HG03521 (cell line): ENCODE measurements at regions not wholly inside any gene's neighbourhood (a gene's known extent, or its start where the extent isn't known, plus 50 kb on each side); places are given as distances from the start of the nearest gene placed in this dataset.
"Not testable (repeated sequence)": the region's sequence is repeated elsewhere in the genome, so short reads cannot be mapped to it uniquely, and the experiment has no call there.

ENCODE experiments used
- ATAC-seq: cut with Tn5 transposase; IDR thresholded peaks from one replicate; pipeline ENCODE4 v1.9.1; 2021; ENCODE audit warnings: mild to moderate bottlenecking, moderate library complexity; ENCODE audit not compliant: unreplicated experiment

DNA sequence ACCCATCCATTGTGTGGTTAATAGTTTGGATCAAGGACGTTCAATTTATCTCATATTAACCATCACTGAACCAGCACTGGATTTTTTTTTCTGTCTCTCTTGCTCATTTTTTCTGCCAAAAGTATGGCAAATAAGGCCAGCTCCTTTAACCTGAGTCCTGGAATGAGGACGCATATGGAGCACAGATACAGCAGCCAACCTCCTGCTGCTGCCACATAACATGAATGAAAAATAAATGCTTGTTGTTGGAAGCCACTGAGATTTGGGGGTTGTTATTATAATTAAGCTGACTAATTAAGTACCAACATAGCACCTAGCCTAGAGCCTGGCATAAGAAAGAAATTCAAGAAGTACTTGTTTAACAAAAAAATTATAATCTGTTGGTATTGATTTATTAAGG is 335.3 kb upstream of the DUSP10 start:
- ATAC-seq = no peak

DNA sequence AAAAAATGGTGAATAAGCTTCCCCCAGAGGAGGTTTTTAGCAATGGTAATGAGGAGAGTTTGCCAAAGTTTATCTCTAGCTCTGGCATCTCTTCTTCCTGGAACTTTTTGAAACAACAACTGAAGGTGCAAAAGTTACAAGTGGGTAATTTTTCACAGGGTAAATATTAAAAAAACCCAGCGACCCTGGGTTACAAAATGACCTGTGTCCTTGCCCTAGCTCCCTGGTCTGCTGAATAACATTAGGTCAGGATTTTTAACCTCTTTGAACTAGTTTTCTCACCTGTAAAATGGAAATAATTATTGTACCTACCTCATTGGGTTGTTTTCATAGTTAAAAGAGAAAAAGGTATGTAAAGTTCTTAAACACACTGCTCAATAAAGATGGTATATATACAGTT is 332.4 kb upstream of the DUSP10 start:
- no peak for ATAC-seq

DNA sequence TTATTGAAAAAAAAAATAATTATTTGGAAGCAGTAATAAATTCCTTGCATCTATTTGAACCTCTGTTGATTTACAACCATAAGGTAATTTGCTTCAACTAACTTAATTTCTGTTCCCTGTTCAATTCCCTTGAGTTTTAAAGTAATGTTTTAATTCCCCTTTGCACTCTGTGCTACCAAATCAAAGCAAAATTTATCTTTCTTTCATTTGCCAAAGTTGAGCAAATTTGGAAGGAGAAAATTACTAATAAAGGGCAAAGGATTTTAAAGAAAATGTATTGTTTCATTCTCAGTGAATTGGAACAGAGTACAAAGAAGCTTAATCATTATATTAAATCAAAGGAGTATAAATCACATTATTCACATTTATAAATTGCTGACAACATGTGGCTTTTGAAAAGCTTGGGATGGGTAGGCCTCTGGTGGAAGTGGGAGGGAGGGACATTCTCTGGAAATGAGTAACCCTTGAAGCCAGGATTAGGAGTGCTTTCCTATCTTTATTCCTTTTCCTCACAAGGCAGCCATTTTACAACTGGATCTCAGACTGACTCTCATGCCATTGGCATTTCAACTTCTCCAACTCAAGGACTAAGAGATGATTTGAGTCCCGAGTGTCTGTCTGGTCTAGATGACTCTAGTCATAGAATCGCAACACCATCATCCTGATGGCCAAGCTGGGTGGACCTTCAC is 331.6 kb upstream of the DUSP10 start:
- no peak for ATAC-seq

DNA sequence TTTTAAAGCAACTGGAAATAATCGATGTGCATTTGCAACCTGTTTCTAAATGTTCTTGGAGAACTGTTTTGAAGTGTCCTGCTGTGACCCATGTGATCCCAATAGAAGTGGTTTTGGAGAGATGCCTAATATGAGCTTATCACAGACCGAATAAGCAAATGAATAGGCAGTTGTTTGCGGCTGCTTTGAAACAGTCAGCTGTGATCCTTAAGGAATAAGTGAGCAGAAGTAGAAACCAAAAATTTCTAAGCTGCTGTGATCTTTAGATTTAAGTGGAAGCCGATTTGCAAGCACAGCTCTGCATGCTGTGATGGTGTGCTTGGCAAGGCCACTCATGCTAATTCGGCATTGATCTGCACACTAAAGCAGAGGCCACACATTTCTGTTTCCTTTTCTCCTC is 329.5 kb upstream of the DUSP10 start:
- no peak for ATAC-seq

DNA sequence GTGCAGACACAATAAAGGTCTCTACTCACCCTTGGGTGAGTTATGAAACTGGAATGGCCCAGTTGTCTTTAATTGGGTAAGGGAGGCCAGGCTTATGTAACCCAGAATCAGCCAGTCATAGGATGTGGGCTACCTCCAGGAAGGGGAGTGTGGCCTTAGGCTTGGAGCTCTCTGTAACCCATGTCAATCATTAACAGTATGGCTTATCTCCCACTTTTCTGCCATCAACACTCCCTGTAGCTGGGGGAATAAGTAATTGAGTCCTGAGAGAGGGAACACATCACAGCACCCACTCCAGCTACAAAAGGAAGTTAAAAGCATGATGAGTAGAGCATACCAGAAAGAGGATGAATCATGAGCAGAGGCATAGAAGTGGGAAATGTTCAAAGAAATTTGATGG is 327.0 kb upstream of the DUSP10 start:
- no peak for ATAC-seq

DNA sequence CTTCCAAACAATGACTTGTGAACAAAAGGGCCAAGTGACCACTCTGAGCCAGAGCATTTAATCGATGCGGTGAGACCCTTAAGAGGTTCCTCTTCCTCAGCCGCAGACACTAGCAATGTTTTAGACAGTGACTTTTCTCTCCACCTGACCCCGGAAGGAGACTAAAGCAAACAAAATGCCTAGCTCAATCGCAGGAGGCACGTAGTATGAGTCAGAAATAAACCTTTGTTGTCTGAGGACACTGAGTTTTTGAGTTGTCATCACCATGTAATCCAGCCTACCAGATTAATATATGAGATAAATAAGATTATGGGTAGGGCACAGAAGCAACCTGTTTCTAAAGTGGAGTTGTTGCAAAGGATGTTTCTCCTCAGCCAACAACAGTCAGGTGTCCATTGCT is 326.2 kb upstream of the DUSP10 start:
- ATAC-seq = no peak

DNA sequence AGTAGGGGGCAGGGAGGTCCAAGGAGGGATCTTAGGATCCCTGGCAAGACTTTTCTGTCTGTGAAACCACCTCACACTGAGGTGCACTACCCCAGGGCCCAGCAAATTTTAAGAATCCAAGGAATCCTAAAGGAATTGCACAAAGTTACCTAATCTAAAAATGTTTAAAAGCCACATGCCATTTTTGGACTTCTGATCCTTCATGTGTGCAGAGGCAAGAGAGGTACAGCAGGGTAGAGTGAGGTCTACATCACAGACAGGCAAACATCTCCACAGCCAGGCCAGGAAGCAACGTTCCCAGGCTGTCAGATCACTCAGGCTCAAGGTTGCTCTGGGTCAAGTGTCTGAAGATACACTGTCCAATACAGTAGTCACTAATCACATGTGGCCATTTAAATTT is 324.6 kb upstream of the DUSP10 start:
- no peak for ATAC-seq

DNA sequence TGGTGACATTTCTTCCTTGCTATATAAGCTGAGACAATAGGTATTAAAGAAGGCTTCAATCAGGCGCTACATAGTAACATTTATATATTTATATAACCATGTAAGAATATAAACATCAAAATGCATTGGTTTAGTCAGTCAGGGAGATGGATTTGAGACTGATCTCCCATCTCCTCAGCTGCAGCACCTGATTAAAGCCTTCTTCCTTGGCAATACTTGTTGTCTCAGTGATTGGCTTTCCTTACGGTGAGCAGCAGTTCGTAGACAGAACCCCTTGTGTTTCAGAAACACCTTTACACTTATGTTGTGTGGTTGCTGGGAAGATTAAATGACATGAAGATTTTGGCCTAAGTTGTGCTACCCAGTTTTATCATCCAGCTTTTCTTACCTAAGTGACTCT is 323.3 kb upstream of the DUSP10 start:
- no peak for ATAC-seq

DNA sequence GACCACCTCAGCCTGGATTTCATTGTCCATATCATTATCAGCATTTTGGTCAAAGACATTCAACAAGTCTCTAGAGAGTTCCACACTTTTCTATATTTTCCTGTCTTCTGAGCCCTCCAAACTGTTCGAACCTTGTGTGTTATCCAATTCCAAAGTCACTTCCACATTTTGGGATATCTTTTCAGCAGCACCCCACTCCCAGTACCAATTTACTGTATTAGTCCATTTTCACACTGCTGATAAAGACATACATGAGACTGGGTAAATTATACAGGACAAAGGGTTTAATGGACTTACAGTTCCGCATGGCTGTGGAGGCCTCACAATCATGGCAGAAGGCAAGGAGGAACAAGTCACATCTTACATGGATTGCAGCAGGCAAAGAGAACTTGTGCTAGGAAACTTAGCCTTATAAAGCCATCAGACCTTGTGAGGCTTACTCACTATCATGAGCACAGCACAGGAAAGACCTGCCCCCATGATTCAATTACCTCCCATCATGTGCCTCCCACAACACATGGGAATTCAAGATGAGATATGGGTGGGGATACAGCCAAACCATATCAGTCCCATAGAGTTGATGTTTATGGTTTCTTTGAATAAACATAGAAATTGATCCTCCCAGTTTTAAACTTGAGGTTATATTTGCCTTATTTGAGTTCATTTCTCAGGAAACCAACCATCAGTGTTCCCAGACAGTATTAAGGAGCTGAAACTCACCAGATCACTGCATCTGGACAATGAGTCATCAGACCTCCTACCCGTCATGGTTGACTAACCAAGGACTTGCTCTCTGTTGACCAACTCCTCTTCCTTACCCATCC is 322.7 kb upstream of the DUSP10 start:
- no peak for ATAC-seq

DNA sequence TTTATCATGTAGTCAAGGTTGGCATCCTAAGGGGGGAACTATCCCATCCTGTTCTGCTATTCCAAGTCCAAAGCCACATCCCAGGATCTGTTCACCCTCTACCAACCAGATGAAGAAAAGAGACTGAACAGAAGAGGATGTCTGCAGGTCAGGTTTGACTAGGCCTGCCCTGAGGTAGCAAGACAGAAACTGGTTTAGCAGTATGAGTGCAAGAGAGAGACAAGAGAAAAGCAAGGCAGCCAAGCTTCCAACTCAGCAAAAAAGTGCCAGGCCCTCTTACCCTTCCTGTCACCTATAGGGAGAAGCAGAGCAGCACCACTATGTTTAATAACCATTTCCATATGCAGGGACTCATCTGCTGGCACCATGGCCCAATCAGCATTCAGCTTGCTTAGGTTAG is 320.8 kb upstream of the DUSP10 start:
- ATAC-seq = no peak

DNA sequence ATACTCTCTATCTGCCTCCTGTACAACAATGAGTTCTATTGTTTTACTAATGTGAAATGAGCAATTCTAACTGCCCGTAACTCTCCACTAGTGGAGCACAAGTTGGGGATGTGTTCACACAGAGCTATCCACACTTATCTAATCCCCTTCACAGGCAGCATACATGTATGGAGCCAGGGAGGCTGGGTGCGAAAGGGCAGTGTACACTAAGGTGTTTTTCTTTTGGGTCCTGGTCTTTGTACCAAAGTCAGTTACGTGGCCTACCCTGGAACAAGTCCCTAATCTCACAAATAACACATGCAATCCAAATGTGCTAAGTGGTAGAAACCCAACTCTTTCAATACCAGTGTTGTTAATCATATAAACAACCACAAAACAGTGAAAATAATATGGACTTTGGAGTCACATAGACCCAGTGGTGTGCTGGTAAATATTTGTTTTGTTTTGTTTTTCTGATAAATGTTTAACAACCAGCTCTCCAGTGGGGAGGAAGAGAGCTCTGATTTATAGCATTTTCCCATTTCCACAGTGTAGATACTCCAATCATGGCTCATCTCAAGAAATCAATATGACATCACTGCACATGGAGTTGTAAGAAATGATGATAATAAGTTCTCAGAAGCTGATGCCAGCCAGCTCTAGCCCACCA is 319.9 kb upstream of the DUSP10 start:
- no peak for ATAC-seq

DNA sequence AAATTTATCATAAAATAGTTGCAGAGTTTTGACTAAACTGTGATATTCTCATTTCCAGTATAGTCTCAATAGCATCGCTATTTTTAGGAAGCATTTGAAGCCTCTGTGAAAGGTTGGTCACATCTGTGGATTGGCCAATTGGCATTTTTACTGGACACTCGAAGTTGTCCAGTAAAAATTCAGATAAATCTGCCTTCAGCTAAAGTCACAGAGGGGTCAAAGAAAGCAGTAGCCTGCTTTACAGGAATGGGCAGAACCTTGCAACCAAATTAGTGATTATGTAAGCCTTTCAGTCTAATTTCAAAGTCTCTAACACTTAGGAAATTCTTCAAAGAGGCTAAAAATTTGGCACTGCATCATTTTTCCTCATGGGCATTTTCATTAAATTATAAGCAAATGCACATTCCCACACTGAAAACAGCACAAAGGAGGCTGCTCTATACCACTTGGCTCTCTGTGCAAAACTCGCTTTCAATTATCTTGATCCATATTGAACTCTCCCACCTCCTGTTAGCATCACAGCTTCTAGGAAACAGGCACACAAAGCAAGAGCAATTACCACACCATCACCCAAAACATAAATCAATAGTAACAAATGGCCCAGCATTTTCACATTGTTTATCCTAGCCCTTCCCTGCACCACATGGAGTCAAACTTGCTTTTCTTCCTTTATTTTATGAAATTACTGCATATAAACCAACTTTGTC is 318.5 kb upstream of the DUSP10 start:
- ATAC-seq = no peak

DNA sequence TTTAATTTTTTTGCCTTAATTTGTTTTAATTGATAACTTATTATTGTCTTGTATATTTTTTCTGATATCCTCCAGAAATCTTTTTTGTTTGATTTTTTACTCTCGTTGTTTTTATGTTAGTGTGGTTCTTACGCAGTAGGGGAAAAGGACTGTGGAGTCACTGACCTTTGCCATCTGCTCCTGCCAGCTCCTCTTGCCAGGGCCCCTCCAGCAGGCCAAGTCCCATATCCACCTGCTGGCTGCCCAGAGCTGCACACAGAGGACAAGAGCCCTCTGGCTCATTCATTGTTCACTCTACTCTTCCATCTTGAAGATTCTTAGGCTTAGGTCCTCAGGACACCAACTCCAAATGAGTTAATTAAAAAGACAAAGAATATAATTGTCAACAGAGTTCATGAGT is 316.4 kb upstream of the DUSP10 start:
- no peak for ATAC-seq

DNA sequence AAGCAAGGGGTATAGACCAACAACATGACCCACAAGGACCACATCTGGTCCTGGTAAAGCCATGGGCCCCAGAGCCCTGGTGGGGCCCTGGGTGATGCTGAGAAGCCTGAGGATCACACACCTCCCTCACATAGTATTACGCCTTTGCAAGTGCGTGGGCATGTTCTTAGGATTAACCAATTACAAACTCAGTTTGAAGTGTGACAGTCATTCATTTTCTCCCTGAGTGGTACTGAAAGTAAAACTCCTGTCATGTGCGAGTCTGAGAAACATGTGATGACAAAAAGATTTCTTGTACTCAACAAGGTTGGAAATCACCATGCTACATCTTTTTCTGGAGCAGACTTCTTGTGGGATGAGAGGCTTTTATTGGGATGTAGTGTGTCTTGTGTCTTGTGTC is 315.3 kb upstream of the DUSP10 start:
- no peak for ATAC-seq

DNA sequence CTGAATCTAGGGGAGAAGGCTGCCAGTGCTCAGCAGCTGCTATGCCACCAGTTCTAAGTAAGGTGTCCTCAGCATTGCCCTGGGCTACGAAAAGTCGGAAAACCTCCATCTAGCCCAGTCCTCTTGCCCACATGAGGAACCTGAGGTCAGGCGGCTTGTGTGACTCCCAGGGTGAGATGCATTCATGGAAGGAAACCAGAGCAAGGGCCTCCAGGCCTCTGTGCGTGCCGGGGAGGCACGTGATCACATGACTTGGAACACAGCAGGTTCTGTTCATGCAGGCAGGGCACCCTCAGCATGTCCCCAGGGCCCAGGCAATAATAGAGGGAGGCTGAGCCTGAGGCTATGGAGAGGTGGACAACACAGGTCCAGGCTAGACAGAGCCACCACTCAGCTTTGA is 312.5 kb upstream of the DUSP10 start:
- no peak for ATAC-seq

DNA sequence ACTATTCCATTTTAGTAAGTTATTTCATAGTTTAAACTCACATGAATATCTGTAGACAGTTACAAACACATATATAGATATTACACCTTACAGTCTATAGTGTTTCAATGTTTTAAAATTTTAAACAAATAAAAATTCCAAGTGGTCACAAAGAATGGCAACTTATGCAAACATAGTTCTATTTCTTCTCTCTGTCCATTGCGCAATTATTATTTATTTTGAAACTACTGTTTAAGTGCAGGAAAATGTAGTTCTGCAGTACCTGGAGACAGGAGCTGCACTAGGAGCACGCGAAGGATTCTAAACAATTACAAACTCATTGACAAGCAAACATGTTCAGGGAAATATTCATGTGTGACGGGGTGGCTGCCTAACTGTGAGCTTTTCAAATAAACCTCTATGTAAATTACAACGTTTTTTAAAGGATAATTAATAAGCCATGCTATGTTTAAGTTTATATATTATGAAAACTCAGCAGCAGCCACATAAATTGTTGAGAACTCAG is 312.0 kb upstream of the DUSP10 start:
- ATAC-seq = no peak

DNA sequence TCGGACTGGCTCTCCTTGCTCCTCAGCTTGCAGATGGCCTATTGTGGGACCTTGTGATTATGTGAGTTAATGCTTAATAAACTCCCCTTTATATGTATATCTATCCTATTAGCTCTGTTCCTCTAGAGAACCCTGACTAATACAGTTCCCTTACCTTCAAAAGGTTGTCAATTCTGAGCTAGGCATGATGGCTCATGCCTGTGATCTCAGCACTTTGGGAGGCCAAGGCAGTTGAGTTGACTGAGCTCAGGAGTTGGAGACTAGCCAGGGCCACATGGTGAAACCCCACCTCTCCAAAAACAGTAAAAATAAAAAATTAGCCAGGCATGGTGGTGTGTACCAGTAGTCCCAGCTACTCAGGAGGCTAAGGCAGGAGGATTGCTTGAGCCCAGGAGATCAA is 309.4 kb upstream of the DUSP10 start:
- not testable (repeated sequence) for ATAC-seq

DNA sequence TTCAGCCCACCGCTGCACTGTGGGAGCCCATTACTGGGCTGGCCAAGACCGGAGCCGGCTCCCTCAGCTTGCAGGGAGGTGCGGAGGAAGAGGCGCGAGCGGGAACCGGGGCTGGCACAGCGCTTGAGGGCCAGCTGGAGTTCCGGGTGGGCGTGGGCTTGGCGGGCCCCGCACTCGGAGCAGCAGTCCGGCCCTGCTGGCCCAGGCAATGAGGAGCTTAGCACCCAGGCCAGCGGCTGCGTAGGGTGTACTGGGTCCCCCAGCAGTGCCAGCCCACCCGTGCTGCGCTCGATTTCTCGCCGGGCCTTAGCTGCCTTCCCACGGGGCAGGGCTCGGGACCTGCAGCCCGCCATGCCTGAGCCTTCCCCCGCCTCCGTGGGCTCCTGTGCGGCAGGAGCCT is 307.8 kb upstream of the DUSP10 start:
- ATAC-seq = not testable (repeated sequence)

DNA sequence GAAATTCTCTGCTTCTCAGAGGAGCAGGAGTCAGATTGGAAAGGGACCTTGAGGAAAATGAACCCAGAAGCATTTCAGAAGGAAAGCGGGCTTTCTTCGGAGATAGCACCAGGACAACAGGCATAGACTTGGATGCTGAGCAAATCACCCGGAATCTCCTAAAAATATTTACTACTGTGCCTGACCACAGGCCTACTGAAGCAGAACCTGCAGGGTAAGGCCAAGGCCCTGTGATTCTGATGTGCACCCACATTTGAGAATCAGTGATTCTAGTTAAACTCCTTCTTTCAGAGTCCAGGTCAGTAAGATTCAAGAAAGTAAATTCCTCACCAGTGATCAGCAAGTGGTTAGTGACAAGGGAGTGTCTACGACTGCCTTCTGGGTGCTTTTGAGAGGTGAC is 307.3 kb upstream of the DUSP10 start:
- no peak for ATAC-seq

DNA sequence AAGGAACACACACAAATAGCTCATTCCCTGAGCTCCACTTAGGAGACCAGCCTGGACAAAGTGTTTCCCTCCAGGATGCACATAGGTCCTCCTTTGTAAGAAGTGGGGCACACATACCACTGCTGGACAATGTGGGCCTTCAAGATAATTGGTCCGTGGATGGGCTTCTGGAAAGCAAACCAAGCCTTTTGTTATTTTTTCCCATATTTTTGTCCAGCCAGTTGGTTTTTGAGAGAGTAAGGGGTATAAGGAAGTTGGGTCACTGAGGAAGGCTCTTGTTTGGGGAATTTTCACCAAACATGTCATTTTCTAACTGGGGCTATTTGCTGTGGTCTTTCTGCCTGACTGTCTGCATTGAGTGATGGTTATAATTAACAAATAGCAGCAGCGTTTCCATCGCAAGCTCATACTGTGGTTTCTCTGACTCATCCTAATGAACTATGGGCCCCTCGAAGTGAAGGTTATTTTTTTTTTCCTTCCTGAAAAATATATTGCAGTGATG is 306.3 kb upstream of the DUSP10 start:
- no peak for ATAC-seq

DNA sequence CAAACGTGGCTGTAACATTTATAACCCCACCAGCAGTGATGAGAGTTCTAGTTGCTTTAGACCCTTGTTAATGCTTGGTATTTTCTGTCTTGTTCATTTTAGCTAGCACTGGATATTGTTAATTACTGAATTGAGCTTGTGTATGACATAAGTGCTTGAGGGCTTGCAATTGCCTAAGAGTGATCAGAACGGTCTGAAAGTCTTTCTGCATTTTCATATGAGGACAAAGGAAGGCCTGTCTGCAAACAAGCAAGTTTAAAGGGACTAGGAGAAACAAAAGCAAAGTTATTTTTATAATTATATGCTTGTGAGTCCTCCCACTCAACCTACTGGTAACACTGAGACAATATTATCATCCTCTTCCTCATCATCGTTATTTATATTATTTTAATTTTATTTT is 305.5 kb upstream of the DUSP10 start:
- no peak for ATAC-seq
